D721Med (cell line): ENCODE measurements at regions not wholly inside any gene's neighbourhood (a gene's known extent, or its start where the extent isn't known, plus 50 kb on each side); places are given as distances from the start of the nearest gene placed in this dataset.

ENCODE experiments used
- DNase-seq: peaks from one replicate; pipeline ENCODE4 v3.0.0; 2011; ENCODE audit warnings: low spot score; ENCODE audit not compliant: insufficient read length
- FAIRE-seq: peaks from 2 replicates; lab custom pipeline; 2011; peaks lifted over from hg19 to GRCh38; lab: Jason Lieb, UNC
- TF ChIP-seq, protein P1 (sequence below): IDR thresholded peaks from 2 replicates; pipeline ENCODE4 v1.5.1; 2012; ENCODE audit warnings: mild to moderate bottlenecking, control low read depth; ENCODE audit not compliant: insufficient read depth; ENCODE audit errors: missing control alignments

DNA sequence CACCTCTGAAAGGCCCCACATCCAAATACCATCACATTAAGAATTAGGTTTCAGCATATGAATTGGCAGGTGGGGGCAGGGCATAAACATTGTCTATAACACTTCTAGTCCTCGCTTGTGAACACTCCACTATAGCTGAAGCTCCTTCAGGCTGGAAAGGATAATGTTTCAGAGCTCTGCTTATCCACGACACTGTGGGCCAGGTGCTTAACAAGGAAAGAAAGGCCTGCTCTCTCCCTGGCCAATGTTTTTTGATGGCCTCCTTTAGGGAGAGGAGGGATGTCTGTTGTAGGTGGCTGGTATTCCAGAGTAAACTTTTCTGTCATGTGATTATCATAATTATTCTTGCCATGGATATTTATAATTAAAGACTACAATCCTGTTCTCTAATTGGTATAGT lies 86.4 kb downstream of the CCNA1 start:
- no peak for DNase-seq
- TF ChIP-seq, protein P1, sequence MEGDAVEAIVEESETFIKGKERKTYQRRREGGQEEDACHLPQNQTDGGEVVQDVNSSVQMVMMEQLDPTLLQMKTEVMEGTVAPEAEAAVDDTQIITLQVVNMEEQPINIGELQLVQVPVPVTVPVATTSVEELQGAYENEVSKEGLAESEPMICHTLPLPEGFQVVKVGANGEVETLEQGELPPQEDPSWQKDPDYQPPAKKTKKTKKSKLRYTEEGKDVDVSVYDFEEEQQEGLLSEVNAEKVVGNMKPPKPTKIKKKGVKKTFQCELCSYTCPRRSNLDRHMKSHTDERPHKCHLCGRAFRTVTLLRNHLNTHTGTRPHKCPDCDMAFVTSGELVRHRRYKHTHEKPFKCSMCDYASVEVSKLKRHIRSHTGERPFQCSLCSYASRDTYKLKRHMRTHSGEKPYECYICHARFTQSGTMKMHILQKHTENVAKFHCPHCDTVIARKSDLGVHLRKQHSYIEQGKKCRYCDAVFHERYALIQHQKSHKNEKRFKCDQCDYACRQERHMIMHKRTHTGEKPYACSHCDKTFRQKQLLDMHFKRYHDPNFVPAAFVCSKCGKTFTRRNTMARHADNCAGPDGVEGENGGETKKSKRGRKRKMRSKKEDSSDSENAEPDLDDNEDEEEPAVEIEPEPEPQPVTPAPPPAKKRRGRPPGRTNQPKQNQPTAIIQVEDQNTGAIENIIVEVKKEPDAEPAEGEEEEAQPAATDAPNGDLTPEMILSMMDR: no peak
- no peak for FAIRE-seq

DNA sequence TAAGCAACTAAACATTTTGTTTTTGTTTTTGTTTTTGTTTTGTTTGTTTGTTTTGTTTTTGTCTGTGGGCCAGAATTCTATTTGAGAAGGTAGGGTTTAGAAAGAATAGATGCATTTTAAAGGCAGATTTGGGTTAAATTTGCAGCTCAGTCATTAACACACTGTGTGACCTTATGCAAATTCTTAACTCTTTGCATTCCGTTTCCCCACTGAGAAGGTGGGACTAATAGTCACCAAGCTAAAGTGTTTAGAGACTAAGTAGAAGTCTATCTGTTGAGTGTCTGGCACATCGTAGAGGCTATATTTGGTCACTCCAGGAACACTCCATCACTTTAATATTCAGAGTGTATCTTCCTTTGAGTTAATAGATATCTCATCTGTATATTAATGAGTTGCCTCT lies 87.1 kb downstream of the CCNA1 start:
- TF ChIP-seq, protein P1: no peak
- DNase-seq: no peak
- no peak for FAIRE-seq

DNA sequence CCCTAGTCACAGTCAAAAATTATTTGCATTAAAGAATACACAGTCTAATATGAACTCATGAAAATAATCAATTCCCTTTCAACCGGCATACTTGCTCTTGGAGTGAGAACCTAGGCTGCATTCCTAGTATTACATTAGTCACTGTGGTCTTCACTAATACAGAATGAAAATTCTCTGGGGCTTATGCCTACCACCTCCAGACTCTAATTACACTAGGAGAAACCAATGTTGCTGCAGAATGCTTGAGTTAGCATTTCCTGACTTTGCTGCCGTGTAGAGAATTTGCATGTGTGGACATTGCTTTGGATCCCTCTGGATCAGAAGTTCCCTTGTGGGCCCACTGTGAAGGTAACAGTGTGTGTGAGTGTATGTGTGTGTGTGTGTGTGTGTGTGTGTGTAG lies 87.8 kb downstream of the CCNA1 start:
- no peak for FAIRE-seq
- TF ChIP-seq, protein P1: no peak
- DNase-seq: no peak

DNA sequence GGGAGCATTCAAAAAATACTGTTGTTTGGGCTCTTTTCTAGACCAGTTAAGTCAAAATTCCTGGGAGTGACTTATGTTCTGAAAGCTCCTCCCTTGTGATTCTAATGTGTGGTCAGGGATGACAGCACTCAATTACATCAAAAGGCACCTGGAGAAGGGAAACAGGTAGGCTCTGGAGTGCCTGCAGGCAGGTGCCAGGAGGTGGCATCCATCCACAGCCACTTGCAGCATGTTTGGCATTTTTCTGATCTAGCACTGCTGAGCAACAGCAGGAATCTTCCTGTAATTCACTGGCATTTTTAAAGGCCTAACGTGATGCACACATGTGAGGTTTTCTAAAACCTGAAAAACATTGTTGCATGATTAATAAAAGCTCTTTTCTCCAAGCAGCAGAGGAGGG lies 94.6 kb downstream of the CCNA1 start:
- no peak for FAIRE-seq

DNA sequence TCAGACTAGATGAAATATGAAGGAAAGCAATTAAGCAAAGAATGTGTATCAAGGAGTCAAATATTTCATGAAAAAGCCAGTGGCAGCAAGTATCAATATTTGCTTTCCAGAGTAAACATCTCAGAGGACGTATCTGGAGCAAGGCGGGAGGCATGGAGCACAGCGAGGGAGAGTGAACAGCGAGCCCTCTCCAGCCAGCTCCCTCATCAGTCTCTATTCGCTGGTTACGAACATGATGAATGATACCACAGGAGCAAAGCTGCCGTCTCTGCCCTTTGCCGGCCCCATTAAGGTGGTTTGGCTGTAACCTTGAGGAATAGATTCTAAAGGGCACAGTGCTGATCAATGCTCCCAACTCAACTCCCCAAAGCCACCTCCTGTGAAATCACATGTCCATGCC lies 95.8 kb downstream of the CCNA1 start:
- FAIRE-seq (no peak), DNase-seq (no peak)
- TF ChIP-seq, protein P1: no peak

More for the DNA sequence above, 94.6 kb downstream of the CCNA1 start:
- DNase-seq: no peak
- TF ChIP-seq, protein P1: no peak

DNA sequence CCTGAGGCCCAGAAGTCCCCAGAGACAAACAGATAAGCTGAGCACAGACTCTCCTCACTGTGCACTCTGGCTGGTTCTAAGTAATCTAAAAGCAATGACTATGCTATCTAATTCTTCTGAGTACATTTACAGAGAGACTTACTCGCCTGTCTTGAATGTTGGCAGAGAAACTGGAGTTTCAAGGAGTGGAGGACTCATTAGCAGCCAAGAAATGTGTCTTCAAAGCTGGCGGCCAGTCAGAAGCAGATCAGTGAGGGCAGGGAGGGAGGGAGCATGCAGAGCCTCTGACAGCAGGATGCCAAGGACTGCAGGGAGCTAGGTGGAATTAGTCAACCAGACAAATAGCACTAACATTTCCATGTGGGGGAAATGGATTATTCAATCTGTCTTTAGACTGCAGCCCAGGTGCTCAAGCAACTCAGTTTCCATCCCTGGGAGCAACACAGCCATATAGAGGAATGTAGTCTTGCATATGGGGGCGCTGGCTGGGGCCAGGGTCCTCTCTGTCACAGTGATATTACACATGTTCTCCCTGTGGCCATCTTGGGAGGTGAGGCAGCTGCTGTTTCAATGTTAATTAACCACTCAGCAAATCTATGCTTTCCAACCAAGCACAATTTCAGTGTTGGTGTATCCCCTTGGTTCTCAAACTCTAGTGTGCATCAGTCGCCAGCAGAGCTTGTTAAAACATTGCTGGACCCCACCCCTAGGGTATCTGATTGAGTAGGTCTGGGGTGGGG lies 97.9 kb downstream of the CCNA1 start:
- no peak for FAIRE-seq
- TF ChIP-seq, protein P1: no peak
- no peak for DNase-seq

DNA sequence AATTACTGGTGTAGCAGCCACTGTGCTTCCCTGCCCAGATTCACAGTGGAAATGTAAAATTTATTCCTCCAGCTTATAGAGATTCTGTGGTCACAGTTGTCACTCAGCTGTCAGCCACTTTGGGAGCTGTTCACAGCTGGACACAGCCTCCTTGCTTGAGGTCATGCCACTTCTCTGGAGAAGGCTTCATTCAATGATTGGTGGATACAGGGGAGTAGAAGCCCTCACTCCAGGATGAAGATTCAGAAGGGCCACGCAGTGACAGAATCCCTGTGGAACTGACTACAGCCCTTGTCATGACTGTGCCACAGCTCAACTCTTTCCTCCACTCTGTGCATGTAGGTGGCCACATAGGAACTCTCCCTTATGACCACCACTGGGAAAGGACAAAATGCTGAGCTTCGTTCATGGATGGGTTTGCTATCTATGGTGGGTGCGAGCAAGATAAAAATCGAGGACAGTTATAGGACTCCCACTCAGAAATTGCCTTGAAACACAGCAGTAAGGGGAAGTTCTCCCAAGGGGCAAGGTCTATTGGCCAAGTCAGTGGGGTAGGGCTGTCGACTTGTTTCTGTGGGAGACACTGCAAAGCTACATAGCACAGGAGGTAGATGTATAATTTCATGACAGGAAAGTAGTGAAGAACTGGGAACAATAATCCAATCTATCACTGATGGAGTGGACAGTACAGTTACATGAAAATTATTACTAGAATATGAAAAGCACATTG lies 98.7 kb downstream of the CCNA1 start:
- TF ChIP-seq, protein P1: no peak

More for the DNA sequence above, 98.7 kb downstream of the CCNA1 start:
- no peak for FAIRE-seq
- no peak for DNase-seq
